ENCODE measurements at regions not wholly inside any gene's neighbourhood (a gene's known extent, or its start where the extent isn't known, plus 50 kb on each side); places are given as distances from the start of the nearest gene placed in this dataset.

DNA sequence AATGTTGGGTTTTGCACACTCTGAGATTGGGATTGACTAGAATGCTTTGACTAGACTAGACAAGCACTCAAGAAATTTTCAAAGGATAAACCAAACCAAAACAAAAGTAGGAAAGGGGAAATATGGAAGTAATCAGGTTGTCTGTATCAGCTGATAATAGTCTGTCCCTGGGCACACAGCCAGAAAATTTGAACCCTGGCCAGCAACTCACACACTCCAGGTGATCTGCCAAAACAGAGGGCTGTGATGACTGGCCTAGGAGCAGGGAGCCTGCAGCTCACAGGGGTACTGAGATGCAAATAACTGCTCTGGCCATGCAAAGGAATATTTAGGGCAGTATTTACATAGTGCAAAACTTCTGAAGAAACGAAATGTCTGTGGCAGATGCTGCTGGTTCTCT, 112.3 kb upstream of the SMIM23 start:
- 0% methylated on average over 1 of the region's 1 CpG for WGBS (ENCODE audit: low lambda C conversion rate)
- Histone ChIP-seq H3K9me3 (ENCODE audit: low read length) (no peaks in the 10 kb centered on the region), H3K4me2 (ENCODE audit: low read depth, low read length) (no peak overlapping the region), H3K4me3 (replicated peaks in 1 of 3; ENCODE audit: insufficient read depth in 1 of 3, low read depth in 2 of 3, low read length in 3 of 3) (no peak overlapping the region), H3K4me1 (ENCODE audit: insufficient read depth, low read length) (no peaks in the 10 kb centered on the region), H2AFZ (ENCODE audit: low read length) (no peak overlapping the region), H4K20me1 (ENCODE audit: insufficient read depth, low read length) (no peaks in the 10 kb centered on the region), H3K36me3 (replicated peaks in 1 of 2; ENCODE audit: control insufficient read depth in 1 of 2, insufficient read depth in 2 of 2, low read length in 2 of 2) (no peaks in the 10 kb centered on the region), H3K27ac (ENCODE audit: extremely low read length, insufficient read depth, low read length) (no peak overlapping the region), H3K27me3 (ENCODE audit: control insufficient read depth in 1 of 2, insufficient read depth in 2 of 2, low read length in 2 of 2) (peaks cover 0 to 9% of the 10 kb centered on the region in 2 experiments; a peak in 1 of 5 replicates), H3K9ac (ENCODE audit: insufficient read depth, low read depth, low read length) (no peak overlapping the region), H3K79me2 (ENCODE audit: insufficient read depth, low read length) (no peaks in the 10 kb centered on the region)
- CTCF ChIA-PET (ENCODE audit: low intra/inter-chr PET ratio, low total read pairs): no interaction called here
- intact Hi-C loops (cut with micrococcal nuclease; ENCODE audit: unreplicated experiment): no loop called here
- POLR2A ChIA-PET: no interaction called here
- in situ Hi-C loops (cut with HindIII; ENCODE audit: extremely low pct_ligation_motif_present, low pct_unique_long_range_greater_than_20kb): no loop called here
- DNase-seq (ENCODE audit: low spot score) (no peak), FAIRE-seq (no peak), ATAC-seq (no peak)
- no TSS peak for BruUV-seq (replicated peaks)
- TF ChIP-seq GPN1 (CRISPR knock-in tag; IDR thresholded peaks at IDR 0.05; ENCODE audit: borderline replicate concordance) (no peak), SOX5 (CRISPR knock-in tag; IDR thresholded peaks at IDR 0.05; ENCODE audit: borderline replicate concordance) (no peak), TBL1XR1 (IDR thresholded peaks at IDR 0.05; ENCODE audit: borderline replicate concordance, low read length, partially characterized antibody) (no peak), BRCA1 (CRISPR knock-in tag; IDR thresholded peaks at IDR 0.05) (no peak), TGIF2 (CRISPR knock-in tag; IDR thresholded peaks at IDR 0.05) (no peak), ZNF788 (CRISPR knock-in tag; IDR thresholded peaks at IDR 0.05; ENCODE audit: borderline replicate concordance) (no peak)
- TF ChIP-seq, protein P1, sequence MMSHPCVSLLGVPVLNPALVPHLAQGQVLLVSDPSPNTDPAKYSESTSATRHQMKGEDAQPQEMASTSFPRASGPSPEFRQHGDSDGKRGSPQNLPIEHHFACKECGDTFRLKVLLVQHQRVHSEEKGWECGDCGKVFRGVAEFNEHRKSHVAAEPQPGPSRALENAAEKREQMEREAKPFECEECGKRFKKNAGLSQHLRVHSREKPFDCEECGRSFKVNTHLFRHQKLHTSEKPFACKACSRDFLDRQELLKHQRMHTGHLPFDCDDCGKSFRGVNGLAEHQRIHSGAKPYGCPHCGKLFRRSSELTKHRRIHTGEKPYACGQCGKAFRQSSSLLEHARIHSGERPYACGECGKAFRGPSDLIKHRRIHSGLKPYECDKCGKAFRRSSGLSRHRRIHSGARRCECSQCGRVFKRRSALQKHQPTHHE (CRISPR knock-in tag; IDR thresholded peaks at IDR 0.05; ENCODE audit: borderline replicate concordance): no peak

GRCh38 chr5:171673840-171674239, 111.8 kb upstream of the SMIM23 start:
- CTCF ChIA-PET (ENCODE audit: low intra/inter-chr PET ratio, low total read pairs): no interaction called here
- POLR2A ChIA-PET: no interaction called here
- no peak overlapping the region for H3K4me2 ChIP-seq (ENCODE audit: low read depth, low read length)
- no peak for FAIRE-seq
- no peak overlapping the region for H3K4me3 ChIP-seq (replicated peaks in 1 of 3; ENCODE audit: insufficient read depth in 1 of 3, low read depth in 2 of 3, low read length in 3 of 3)
- H3K4me1 ChIP-seq (ENCODE audit: insufficient read depth, low read length): no peaks in the 10 kb centered on the region
- peaks cover 0 to 9% of the 10 kb centered on the region in 2 experiments; a peak in 1 of 5 replicates for H3K27me3 ChIP-seq (ENCODE audit: control insufficient read depth in 1 of 2, insufficient read depth in 2 of 2, low read length in 2 of 2)
- intact Hi-C loops (cut with micrococcal nuclease; ENCODE audit: unreplicated experiment) (no loop called here), in situ Hi-C loops (cut with HindIII; ENCODE audit: extremely low pct_ligation_motif_present, low pct_unique_long_range_greater_than_20kb) (no loop called here)
- no TSS peak for BruUV-seq (replicated peaks)
- DNase-seq (ENCODE audit: low spot score): no peak
- H3K27ac ChIP-seq (ENCODE audit: extremely low read length, insufficient read depth, low read length): no peak overlapping the region
- no peak for ATAC-seq
- no peaks in the 10 kb centered on the region for H3K9me3 ChIP-seq (ENCODE audit: low read length)
- H3K79me2 ChIP-seq (ENCODE audit: insufficient read depth, low read length): no peaks in the 10 kb centered on the region
- no peaks in the 10 kb centered on the region for H3K36me3 ChIP-seq (replicated peaks in 1 of 2; ENCODE audit: control insufficient read depth in 1 of 2, insufficient read depth in 2 of 2, low read length in 2 of 2)
- no peaks in the 10 kb centered on the region for H4K20me1 ChIP-seq (ENCODE audit: insufficient read depth, low read length)
- H3K9ac ChIP-seq (ENCODE audit: insufficient read depth, low read depth, low read length): no peak overlapping the region
- no peak overlapping the region for H2AFZ ChIP-seq (ENCODE audit: low read length)
- TF ChIP-seq RBM22 (optimal IDR thresholded peaks at IDR 0.05; ENCODE audit: low read length) (no peak), MXI1 (IDR thresholded peaks at IDR 0.05; ENCODE audit: borderline replicate concordance, low read depth, low read length) (no peak), RXRB (CRISPR knock-in tag; IDR thresholded peaks at IDR 0.05; ENCODE audit: borderline replicate concordance) (no peak), ZNF784 (CRISPR knock-in tag; IDR thresholded peaks at IDR 0.05; ENCODE audit: borderline replicate concordance) (no peak), ZNF883 (CRISPR knock-in tag; IDR thresholded peaks at IDR 0.05; ENCODE audit: not compliant biosample characterization) (no peak), KDM4B (CRISPR knock-in tag; IDR thresholded peaks at IDR 0.05) (no peak), ZBTB8A (CRISPR knock-in tag; IDR thresholded peaks at IDR 0.05; ENCODE audit: borderline replicate concordance, low read depth) (no peak), MNT (IDR thresholded peaks at IDR 0.05) (no peak), STAG1 (CRISPR knock-in tag; IDR thresholded peaks at IDR 0.05) (no peak)
- TF ChIP-seq, protein P2, sequence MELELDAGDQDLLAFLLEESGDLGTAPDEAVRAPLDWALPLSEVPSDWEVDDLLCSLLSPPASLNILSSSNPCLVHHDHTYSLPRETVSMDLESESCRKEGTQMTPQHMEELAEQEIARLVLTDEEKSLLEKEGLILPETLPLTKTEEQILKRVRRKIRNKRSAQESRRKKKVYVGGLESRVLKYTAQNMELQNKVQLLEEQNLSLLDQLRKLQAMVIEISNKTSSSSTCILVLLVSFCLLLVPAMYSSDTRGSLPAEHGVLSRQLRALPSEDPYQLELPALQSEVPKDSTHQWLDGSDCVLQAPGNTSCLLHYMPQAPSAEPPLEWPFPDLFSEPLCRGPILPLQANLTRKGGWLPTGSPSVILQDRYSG (CRISPR knock-in tag; IDR thresholded peaks at IDR 0.05): no peak

All from HepG2 (cell line).